ENCODE measurements at regions not wholly inside any gene's neighbourhood (a gene's known extent, or its start where the extent isn't known, plus 50 kb on each side); places are given as distances from the start of the nearest gene placed in this dataset.

DNA sequence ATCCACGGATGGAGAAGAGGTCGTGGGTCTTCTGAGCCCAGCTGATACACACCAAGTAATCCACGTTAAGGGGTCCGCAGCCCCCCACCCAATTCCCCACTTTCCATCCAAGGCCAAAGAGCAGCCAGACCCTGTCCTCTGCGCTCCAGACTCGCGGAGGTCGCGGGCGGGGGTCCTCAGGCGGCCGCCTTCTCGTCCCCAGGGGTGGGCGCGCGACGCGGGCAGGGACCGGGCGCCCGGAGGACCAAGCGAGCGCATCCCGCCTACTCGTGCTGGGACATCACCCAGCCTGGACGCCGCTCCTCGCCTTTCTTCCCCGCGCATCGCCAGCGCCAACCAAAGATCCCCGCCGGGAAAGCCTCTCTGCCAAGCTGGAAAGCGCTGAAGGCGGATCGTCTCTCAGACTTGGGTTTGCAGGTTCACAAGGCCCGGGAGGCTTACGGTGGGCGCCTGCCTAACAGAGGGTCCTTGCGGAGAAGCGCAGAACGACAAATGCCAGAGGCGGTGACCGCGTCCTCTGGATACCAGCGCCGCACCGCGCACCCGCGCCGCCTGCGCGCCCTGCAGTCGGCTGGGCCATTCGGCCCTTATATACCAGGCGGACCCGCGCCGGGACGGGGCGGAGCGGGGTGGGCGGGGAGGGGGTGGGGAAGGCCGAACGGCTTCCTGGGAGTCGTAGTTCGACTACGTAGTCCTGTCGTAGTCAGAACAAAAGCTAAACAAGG lies 471.6 kb downstream of the SOX9 start:
- Histone ChIP-seq H3K9me3 (no peaks in the 10 kb centered on the region), H3K27me3 (no peaks in the 10 kb centered on the region), H3K4me1 (peaks cover 22% of the 10 kb centered on the region), H3K4me3 (peak overlapping the region; percentile 36 to 61), H3K27ac (peak overlapping the region; percentile 66), H3K36me3 (no peaks in the 10 kb centered on the region)
- DNase-seq (ENCODE audit: extremely low spot score in 2 of 2): peak in 1 of 2 donors; percentile 95
- TF ChIP-seq POLR2AphosphoS5 (IDR thresholded peaks at IDR 0.05; ENCODE audit: insufficient read depth in 1 of 2, low read depth in 1 of 2) (peak in 1 of 2 donors; percentile 87), POLR2A (IDR thresholded peaks at IDR 0.05) (peak in 1 of 2 donors; percentile 77)
- TF ChIP-seq, protein P1, sequence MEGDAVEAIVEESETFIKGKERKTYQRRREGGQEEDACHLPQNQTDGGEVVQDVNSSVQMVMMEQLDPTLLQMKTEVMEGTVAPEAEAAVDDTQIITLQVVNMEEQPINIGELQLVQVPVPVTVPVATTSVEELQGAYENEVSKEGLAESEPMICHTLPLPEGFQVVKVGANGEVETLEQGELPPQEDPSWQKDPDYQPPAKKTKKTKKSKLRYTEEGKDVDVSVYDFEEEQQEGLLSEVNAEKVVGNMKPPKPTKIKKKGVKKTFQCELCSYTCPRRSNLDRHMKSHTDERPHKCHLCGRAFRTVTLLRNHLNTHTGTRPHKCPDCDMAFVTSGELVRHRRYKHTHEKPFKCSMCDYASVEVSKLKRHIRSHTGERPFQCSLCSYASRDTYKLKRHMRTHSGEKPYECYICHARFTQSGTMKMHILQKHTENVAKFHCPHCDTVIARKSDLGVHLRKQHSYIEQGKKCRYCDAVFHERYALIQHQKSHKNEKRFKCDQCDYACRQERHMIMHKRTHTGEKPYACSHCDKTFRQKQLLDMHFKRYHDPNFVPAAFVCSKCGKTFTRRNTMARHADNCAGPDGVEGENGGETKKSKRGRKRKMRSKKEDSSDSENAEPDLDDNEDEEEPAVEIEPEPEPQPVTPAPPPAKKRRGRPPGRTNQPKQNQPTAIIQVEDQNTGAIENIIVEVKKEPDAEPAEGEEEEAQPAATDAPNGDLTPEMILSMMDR (IDR thresholded peaks at IDR 0.05): no peak
- intact Hi-C loops (cut with DNase I): no loop called here

DNA sequence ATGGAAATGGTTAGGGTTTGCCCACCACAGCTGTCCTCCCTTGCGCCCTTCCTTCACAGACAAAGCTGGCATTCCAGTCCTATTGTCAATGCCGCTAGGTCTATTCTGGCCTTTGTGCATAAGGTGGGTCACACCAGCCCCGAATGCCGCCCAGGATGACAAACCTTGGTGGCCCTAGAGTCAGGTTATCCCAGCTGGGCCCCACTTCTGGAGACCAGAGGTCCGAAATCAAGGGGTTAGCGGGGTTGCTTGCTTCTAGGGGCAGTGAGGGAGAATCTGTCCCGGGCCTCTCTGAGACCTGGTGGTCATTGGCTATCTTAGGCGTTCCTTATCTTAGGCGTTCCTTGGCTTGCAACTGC lies 472.1 kb downstream of the SOX9 start:
- TF ChIP-seq, protein P1 (IDR thresholded peaks at IDR 0.05): no peak
- TF ChIP-seq POLR2AphosphoS5 (IDR thresholded peaks at IDR 0.05; ENCODE audit: insufficient read depth in 1 of 2, low read depth in 1 of 2) (no peak), POLR2A (IDR thresholded peaks at IDR 0.05) (no peak)
- Histone ChIP-seq H3K36me3 (no peaks in the 10 kb centered on the region), H3K27me3 (no peaks in the 10 kb centered on the region), H3K9me3 (no peaks in the 10 kb centered on the region), H3K27ac (no peak overlapping the region), H3K4me3 (peak overlapping the region in 1 of 2 donors; percentile 61), H3K4me1 (peaks cover 22% of the 10 kb centered on the region)
- peak in 1 of 2 donors; percentile 81 for DNase-seq (ENCODE audit: extremely low spot score in 2 of 2)
- intact Hi-C loops (cut with DNase I): no loop called here

DNA sequence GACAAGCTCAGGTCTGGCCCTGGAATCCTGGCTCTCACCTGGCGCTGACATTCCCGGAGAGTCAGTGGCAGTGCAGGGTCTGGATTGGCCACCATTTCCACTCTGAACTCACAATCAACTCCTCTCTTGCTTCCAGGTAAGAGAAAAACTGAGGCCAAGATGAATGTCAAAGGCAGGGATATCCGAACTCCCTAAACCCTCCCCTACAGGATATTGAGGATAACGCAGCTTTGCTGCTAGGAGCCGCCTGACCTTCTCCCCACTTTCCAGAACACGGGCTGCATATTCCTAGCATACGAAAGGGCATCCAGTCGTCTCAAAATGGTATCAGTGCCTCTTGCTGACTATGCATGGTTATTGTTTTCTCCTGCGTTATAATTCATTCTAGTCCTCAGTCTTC lies 473.4 kb downstream of the SOX9 start:
- peaks cover 22% of the 10 kb centered on the region for H3K4me1 ChIP-seq
- intact Hi-C loops (cut with DNase I): no loop called here
- H3K9me3 ChIP-seq: no peaks in the 10 kb centered on the region
- no peak for DNase-seq (ENCODE audit: extremely low spot score in 2 of 2)
- no peak overlapping the region for H3K27ac ChIP-seq
- no peak overlapping the region for H3K4me3 ChIP-seq
- H3K36me3 ChIP-seq: no peaks in the 10 kb centered on the region
- H3K27me3 ChIP-seq: no peaks in the 10 kb centered on the region
- TF ChIP-seq POLR2AphosphoS5 (IDR thresholded peaks at IDR 0.05; ENCODE audit: insufficient read depth in 1 of 2, low read depth in 1 of 2): no peak
- TF ChIP-seq POLR2A (IDR thresholded peaks at IDR 0.05): no peak
- TF ChIP-seq, protein P1 (IDR thresholded peaks at IDR 0.05): no peak

All from vagina (tissue), 2 donors.